ENCODE measurements at regions not wholly inside any gene's neighbourhood (a gene's known extent, or its start where the extent isn't known, plus 50 kb on each side); places are given as distances from the start of the nearest gene placed in this dataset.
"Not testable (repeated sequence)": the region's sequence is repeated elsewhere in the genome, so short reads cannot be mapped to it uniquely, and the experiment has no call there.

DNA sequence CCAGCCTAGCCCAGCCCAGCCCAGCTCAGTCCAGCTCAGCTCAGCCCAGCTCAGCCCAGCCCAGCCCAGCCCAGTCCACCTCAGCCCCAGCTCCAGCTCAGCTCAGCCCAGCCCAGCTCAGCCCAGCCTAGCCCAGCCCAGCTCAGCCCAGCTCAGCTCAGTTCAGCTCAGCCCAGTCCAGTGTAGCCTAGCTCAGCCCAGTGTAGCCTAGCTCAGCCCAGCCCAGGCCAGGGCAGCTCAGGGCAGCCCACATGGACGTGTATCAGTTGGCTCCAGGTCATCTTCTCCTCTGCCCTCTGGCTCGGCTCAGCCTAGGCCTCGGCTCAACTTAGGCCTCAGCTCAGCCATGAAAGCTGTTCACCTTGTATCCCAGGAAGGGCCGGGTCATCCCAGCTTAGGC is 64.7 kb downstream of the TMEM121 start:
- Histone ChIP-seq H3K4me3 (ENCODE audit: low read length) (no peak overlapping the region), H3K9ac (ENCODE audit: low read length) (no peak overlapping the region), H3K36me3 (ENCODE audit: control insufficient read depth, insufficient read depth, low read length) (no peaks in the 10 kb centered on the region), H3K4me1 (ENCODE audit: control insufficient read depth, insufficient read depth, low read length) (no peaks in the 10 kb centered on the region), H3K9me3 (ENCODE audit: control insufficient read depth, low read length) (no peaks in the 10 kb centered on the region), H3K27me3 (ENCODE audit: control insufficient read depth, insufficient read depth, low read length) (no peaks in the 10 kb centered on the region)

DNA sequence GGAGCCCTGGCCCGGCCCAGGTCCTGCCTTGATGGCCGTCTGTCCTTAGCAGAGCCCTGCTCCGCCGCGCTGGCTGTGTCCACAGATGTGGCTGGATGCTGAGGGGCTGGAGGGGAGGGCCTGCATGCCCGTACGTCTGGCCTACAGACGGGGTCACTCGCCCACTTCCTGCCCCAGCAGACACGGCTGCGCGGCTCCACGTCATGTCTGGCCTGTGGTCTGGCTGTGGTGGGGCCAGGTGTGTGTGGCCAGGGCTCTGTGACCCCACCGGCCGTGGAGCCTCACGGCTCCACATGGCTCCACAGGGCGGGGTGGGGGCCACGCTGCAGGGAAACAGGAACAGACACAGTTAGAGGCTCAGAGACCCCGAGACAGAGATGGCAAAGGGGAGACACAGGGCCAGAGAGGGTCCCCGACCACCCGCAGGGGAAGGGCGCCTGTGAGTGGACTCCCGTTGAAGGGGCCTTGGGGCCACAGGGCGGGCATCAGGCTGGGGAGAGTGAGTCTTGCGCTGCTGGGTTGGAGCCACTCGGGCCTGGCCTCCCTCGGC is 65.5 kb downstream of the TMEM121 start:
- H3K36me3 ChIP-seq (ENCODE audit: control insufficient read depth, insufficient read depth, low read length); H3K4me3 ChIP-seq (ENCODE audit: low read length); H3K9me3 ChIP-seq (ENCODE audit: control insufficient read depth, low read length): not testable (repeated sequence)

DNA sequence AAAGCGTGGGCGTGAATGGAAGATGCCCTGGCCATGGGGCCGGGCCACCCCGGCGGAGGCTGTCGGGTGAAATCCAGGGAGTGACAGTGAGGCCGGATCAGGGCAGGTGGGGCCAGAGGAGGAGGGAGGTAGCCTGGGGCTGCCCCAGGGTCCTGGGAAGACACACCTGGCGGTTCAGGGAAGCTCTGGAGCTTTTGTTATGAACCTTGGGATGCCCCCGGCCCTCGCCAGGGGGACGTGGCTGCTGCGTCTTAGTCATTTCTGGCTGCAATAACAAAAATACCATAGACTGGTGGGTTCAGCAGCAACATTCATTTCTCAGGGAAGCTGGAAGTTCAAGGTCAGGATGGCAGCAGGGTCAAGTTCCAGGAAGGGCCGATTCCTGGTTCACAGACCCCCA is 66.3 kb downstream of the TMEM121 start:
- H3K4me1 ChIP-seq (ENCODE audit: control insufficient read depth, insufficient read depth, low read length), result not testable (repeated sequence)

More for the DNA sequence above, 65.5 kb downstream of the TMEM121 start:
- not testable (repeated sequence) for H3K9ac ChIP-seq (ENCODE audit: low read length); H3K4me1 ChIP-seq (ENCODE audit: control insufficient read depth, insufficient read depth, low read length); H3K27me3 ChIP-seq (ENCODE audit: control insufficient read depth, insufficient read depth, low read length)

DNA sequence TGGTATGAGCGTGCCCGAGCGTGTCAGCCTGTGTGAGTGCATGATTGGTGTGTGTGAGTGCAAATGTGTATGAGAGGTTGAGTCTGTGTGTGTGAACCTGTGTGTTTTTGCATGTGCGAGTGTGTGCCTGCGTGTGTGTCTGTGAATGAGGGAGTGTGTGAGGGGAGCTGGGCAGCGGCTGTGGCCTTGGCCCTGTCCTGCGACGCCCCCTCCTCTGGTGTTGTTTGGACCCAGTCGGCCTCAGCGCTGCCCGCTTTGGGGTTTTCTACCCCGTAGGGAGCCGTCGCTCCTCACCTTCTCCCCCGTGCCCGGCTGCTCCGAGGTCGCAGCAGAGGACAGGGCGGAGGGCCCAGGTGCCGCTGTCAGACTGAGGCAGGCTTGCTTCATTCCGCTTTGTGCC is 69.0 kb downstream of the TMEM121 start:
- H3K27me3 ChIP-seq (ENCODE audit: control insufficient read depth, insufficient read depth, low read length); H3K9me3 ChIP-seq (ENCODE audit: control insufficient read depth, low read length); H3K9ac ChIP-seq (ENCODE audit: low read length); H3K4me3 ChIP-seq (ENCODE audit: low read length); H3K4me1 ChIP-seq (ENCODE audit: control insufficient read depth, insufficient read depth, low read length); H3K36me3 ChIP-seq (ENCODE audit: control insufficient read depth, insufficient read depth, low read length): not testable (repeated sequence)

More for the DNA sequence above, 66.3 kb downstream of the TMEM121 start:
- H3K9ac ChIP-seq (ENCODE audit: low read length); H3K36me3 ChIP-seq (ENCODE audit: control insufficient read depth, insufficient read depth, low read length); H3K4me3 ChIP-seq (ENCODE audit: low read length); H3K27me3 ChIP-seq (ENCODE audit: control insufficient read depth, insufficient read depth, low read length); H3K9me3 ChIP-seq (ENCODE audit: control insufficient read depth, low read length): not testable (repeated sequence)

DNA sequence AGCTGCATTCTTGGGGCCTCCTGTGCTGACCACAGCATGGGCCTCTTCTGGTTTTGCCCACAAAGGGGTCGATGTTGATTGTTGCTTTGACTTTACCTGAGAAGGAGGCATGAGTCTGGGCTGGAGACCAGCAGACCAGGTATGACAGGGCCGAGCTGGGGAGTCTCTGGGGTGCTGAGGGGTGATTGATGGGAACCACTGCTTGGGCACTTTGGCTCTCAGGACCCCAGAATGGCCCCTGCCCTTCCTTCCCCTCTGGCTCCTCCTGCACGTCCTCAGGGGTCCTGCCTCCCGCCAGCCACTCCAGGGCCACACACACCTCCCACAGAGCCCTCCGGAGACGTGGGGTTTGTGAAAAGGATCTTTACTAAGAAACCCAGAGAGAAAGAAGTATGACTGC is 70.0 kb downstream of the TMEM121 start:
- H3K4me1 ChIP-seq (ENCODE audit: control insufficient read depth, insufficient read depth, low read length); H3K4me3 ChIP-seq (ENCODE audit: low read length); H3K27me3 ChIP-seq (ENCODE audit: control insufficient read depth, insufficient read depth, low read length); H3K9me3 ChIP-seq (ENCODE audit: control insufficient read depth, low read length); H3K36me3 ChIP-seq (ENCODE audit: control insufficient read depth, insufficient read depth, low read length); H3K9ac ChIP-seq (ENCODE audit: low read length): not testable (repeated sequence)

DNA sequence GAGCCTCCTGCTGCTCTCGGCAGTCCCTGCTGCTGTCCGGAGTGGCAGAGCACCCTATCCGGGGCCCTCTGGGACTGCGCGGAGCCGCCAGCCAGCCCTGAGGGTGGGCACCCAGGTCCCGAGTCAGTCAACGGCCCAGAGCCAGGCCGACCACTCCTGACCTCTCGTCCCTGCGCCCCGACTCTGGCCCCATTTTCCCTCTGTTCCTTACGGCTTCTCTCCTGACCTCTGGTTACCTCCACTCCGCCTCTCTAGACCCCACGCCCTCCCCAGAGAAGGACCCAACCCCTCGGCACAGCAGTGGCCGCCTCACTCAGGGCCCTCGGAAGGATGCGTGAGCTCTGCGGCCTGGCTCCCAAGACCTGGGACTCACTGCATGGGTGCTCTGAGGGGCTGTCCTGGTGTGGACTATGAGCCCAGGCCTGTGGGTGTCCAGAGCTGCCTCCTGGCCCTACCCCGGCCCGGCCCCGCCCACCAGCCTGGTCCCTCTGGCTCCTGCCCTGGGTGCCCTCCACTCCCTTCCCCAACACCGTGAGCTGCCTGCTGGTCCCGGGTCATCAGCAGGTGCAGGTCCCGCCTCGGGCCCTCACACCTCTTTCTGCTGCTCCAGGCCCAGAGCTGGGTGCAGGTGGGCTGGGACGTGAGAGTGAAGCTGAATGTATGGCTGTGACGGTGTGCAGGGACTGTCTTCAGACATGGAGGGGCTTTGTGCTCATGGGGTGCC is 71.8 kb downstream of the TMEM121 start:
- H3K36me3 ChIP-seq (ENCODE audit: control insufficient read depth, insufficient read depth, low read length); H3K27me3 ChIP-seq (ENCODE audit: control insufficient read depth, insufficient read depth, low read length); H3K4me1 ChIP-seq (ENCODE audit: control insufficient read depth, insufficient read depth, low read length); H3K9ac ChIP-seq (ENCODE audit: low read length); H3K9me3 ChIP-seq (ENCODE audit: control insufficient read depth, low read length); H3K4me3 ChIP-seq (ENCODE audit: low read length): not testable (repeated sequence)

DNA sequence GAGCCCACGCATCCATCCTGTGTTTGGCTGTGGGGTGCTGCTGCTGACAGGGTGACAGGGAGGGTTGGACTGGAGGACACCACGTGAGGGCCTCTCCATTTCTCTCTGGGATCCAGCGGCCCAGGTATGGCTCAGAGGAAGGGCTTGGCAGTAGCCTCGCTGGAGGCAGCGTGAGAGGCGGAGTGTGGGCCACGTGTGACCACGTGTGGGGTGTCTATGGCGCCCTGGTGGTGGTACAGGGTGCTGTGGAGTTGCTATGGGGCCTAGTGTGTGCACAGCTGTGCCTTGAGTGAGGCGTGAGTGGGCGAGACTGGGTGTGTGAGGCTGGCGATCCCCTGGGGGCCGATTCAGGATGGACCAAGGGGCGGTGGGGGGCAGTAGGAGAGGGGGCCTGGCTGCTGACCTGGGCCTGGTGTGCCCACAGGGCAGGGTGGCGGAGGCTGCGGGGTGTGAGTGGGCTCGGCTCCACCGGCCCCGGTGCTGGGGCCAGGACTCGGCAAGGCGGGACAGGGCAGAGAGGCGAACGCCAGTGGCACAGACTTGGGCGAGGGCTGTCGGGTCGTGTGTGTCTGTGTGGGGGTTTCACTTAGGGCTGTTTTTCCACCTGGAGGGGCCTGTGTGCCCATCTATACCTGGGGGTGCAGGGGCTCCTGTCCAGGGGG is 72.7 kb downstream of the TMEM121 start:
- not testable (repeated sequence) for H3K27me3 ChIP-seq (ENCODE audit: control insufficient read depth, insufficient read depth, low read length); H3K9me3 ChIP-seq (ENCODE audit: control insufficient read depth, low read length); H3K9ac ChIP-seq (ENCODE audit: low read length); H3K4me1 ChIP-seq (ENCODE audit: control insufficient read depth, insufficient read depth, low read length); H3K4me3 ChIP-seq (ENCODE audit: low read length); H3K36me3 ChIP-seq (ENCODE audit: control insufficient read depth, insufficient read depth, low read length)

DNA sequence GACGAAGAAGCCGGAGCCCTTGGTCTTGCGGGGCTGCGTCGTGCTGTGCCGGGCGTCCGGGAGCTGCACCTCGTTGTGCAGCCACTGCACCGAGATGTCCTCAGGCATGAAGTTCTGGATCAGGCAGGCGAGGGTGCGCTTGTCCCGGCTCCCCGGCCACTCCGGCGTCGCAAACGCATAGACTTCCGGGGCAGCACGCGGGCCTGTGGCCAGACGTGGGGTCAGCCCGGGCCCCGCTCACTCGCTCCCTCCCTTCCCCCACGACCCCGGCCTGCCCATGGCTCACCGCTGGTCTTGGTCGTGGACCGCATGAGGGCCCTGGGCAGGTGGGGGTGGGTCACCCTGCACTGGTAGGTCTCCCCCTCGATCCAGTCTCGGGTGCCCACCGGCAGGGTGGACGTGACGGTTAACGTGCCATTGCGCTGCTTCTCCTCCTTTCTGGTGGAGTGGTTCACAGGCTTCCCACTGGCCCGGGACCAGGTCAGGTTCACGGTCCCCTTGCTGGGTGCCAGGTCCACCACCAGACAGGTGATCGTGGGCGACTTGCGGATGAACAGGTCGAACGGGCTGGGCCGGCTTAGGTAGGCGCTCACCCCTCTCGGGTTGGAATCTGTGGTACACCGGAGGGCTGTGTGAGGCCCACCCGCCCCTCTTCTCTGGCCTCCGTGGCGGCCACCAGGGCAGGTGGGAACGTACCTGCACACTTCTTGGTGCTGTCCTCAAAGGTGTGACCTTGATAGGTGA is 74.0 kb downstream of the TMEM121 start:
- H3K27me3 ChIP-seq (ENCODE audit: control insufficient read depth, insufficient read depth, low read length); H3K4me3 ChIP-seq (ENCODE audit: low read length); H3K9me3 ChIP-seq (ENCODE audit: control insufficient read depth, low read length); H3K36me3 ChIP-seq (ENCODE audit: control insufficient read depth, insufficient read depth, low read length); H3K9ac ChIP-seq (ENCODE audit: low read length); H3K4me1 ChIP-seq (ENCODE audit: control insufficient read depth, insufficient read depth, low read length): not testable (repeated sequence)

DNA sequence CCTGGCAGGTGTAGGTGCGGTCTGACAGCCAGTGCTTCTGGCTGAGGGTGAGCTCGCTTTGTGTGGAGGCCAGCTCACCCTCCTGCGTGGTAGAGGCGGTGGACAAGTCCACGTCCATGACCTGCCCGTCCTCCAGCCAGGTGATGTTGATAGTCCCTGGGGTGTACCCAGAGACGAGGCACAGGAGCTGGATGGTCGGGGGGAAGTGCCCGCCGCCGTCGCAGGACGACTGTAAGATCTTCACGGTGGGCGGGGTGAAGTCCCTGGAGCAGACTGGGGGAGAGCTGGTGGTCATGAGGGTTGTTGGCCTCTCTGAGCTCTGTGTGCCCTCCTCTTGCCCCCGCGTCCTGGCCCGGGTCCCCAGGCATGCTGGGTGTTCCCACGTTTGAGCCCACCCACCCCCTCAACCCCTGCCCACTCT is 74.6 kb downstream of the TMEM121 start:
- H3K9me3 ChIP-seq (ENCODE audit: control insufficient read depth, low read length), result no peaks in the 10 kb centered on the region
- H3K9ac ChIP-seq (ENCODE audit: low read length), result no peak overlapping the region
- no peaks in the 10 kb centered on the region for H3K36me3 ChIP-seq (ENCODE audit: control insufficient read depth, insufficient read depth, low read length)
- H3K27me3 ChIP-seq (ENCODE audit: control insufficient read depth, insufficient read depth, low read length), result no peaks in the 10 kb centered on the region
- peaks cover 5% of the 10 kb centered on the region for H3K4me1 ChIP-seq (ENCODE audit: control insufficient read depth, insufficient read depth, low read length)
- no peak overlapping the region for H3K4me3 ChIP-seq (ENCODE audit: low read length)

DNA sequence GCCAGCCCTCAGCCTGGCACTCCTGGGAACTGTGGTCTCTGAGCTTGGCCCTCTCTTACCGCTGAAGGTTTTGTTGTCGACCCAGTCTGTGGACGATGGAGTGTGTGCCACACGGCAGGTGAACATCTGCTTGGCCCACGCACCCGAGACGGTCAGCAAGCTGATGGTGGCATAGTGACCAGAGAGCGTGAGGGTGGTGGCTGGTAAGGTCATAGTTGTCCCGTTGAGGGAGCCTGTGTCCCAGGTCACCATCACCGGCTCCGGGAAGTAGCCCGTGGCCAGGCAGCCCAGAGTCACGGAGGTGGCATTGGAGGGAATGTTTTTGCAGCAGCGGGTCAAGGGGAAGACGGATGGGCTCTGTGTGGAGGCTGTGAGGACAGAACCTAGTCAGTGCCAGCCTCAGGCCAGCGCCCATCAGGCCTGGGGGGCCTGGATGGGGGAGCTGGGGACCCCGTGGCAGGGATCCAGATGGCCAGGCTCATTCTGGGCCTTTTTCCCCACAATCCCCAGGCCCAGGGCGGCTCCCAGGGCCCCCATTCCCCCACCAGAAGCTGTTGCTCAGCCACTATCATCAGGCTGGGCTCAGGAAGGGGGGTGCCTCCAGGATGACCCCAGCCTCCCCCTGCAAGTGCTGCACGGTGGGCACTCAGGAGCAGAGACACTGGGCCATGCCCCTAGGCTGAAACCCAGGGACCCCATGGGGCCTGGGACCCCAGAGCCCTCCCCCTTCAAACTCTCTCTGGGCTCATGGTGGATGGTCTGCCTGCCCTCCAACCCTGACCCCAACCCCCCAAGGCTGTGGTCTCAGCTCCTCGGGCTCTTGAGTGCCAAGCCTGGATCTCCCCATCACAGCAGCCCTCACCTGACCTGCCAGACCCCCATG is 75.2 kb downstream of the TMEM121 start:
- Histone ChIP-seq H3K4me1 (ENCODE audit: control insufficient read depth, insufficient read depth, low read length) (peaks cover 5% of the 10 kb centered on the region), H3K36me3 (ENCODE audit: control insufficient read depth, insufficient read depth, low read length) (no peaks in the 10 kb centered on the region), H3K4me3 (ENCODE audit: low read length) (no peak overlapping the region), H3K9me3 (ENCODE audit: control insufficient read depth, low read length) (no peaks in the 10 kb centered on the region), H3K9ac (ENCODE audit: low read length) (no peak overlapping the region), H3K27me3 (ENCODE audit: control insufficient read depth, insufficient read depth, low read length) (no peaks in the 10 kb centered on the region)

DNA sequence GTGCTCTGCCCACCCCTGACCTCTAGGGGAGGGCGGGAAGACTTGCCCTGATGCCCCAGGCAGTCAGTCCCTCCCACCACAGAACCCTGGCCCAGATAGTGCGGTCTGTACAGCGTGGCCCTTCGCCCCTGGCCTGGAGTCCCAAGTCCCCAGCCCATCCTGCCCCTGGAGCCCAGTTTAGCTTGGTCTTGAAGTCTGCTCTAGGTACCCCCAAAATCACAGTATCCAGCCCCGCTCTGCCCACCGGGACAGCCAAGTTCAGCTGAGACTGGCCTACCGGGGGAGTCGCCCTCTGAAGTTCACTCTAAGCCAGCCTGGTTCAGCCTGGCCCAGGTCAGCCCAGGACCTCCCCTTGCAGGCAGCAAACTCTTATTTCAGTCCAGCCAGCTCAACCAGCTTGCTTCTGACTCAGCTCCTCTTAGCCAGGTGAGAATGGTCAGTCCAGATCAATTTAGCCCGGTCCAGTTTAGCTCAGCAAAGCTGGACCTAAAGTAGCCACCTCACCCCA is 75.9 kb downstream of the TMEM121 start:
- Histone ChIP-seq H3K27me3 (ENCODE audit: control insufficient read depth, insufficient read depth, low read length) (no peaks in the 10 kb centered on the region), H3K9me3 (ENCODE audit: control insufficient read depth, low read length) (no peaks in the 10 kb centered on the region), H3K36me3 (ENCODE audit: control insufficient read depth, insufficient read depth, low read length) (no peaks in the 10 kb centered on the region), H3K4me3 (ENCODE audit: low read length) (no peak overlapping the region), H3K9ac (ENCODE audit: low read length) (no peak overlapping the region), H3K4me1 (ENCODE audit: control insufficient read depth, insufficient read depth, low read length) (peaks cover 5% of the 10 kb centered on the region)
